ENCODE measurements at regions not wholly inside any gene's neighbourhood (a gene's known extent, or its start where the extent isn't known, plus 50 kb on each side); places are given as distances from the start of the nearest gene placed in this dataset.

- H3K4me3 ChIP-seq (ENCODE audit: low read length): no peak overlapping the region
- DNase-seq (ENCODE audit: low read depth): no peak
- TF ChIP-seq, protein P1, sequence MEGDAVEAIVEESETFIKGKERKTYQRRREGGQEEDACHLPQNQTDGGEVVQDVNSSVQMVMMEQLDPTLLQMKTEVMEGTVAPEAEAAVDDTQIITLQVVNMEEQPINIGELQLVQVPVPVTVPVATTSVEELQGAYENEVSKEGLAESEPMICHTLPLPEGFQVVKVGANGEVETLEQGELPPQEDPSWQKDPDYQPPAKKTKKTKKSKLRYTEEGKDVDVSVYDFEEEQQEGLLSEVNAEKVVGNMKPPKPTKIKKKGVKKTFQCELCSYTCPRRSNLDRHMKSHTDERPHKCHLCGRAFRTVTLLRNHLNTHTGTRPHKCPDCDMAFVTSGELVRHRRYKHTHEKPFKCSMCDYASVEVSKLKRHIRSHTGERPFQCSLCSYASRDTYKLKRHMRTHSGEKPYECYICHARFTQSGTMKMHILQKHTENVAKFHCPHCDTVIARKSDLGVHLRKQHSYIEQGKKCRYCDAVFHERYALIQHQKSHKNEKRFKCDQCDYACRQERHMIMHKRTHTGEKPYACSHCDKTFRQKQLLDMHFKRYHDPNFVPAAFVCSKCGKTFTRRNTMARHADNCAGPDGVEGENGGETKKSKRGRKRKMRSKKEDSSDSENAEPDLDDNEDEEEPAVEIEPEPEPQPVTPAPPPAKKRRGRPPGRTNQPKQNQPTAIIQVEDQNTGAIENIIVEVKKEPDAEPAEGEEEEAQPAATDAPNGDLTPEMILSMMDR (conservative IDR thresholded peaks at IDR 0.05; ENCODE audit: low read depth, low read length): no peak
Measured at GRCh38 chr10:20986049-20986448, 88.9 kb upstream of the NEBL start.

DNA sequence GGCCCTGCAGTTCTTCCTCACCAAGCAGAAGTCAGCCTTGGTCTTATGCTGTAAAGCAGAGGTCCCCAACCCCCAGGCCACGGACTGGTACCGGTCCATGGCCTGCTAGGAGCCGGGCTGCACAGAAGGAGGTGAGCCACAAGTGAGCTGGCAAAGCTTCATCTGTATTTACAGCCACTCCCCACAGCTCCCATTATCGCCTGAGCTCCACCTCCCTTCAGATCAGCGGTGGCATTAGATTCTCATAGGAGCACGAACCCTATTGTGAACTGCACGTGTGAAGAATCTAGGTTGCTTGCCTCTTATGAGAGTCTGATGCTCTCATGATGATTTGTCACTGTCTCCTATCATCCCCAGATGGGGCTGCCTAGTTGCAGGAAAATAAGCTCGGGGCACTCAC is 87.6 kb upstream of the NEBL start:
- TF ChIP-seq, protein P1 (conservative IDR thresholded peaks at IDR 0.05; ENCODE audit: low read depth, low read length): no peak
- no peak overlapping the region for H3K4me3 ChIP-seq (ENCODE audit: low read length)
- no peak for DNase-seq (ENCODE audit: low read depth)

DNA sequence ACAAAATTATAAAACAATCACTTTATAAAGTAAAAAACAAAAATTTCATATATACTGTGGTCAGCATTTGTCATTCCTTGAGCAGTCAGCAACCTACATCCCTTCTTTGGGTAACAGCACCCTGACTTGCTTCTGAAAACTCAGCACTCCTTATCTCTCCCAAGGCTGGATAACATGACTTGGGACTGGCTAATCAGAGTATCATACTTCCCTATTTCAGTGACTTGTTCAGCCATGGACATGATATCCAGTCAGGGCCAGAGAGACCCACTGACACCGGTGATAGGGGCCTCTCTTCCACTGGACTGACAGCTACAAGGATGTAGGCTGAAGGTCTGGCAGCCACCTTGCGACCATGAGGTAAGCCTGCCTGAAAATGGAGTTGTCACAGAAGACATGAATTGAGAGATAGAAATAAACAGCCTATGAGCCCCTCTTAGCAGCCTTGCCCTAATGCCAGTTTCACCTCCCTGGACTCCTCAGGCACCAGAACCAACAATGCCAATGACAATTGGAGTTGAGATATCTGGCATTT is 84.4 kb upstream of the NEBL start:
- no peak overlapping the region for H3K4me3 ChIP-seq (ENCODE audit: low read length)
- TF ChIP-seq, protein P1 (conservative IDR thresholded peaks at IDR 0.05; ENCODE audit: low read depth, low read length): no peak
- no peak for DNase-seq (ENCODE audit: low read depth)

DNA sequence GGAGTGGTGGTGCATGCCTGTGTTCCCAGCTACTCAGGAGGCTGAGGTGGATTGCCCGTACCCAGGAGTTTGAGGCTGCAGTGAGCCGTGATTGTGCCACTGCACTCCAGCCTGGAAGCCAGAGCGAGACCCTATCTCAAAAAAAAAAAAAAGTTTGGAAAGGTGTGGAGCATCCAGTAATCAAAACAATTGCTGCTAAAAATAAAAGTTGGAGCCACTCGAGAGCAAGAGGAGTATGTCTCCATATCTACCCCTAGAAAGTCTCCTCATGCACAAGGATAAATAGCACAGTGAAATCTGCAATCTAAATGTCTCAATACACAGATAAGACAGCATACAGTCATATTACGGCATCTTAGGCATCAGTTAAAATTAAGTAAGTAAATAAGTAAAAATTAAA is 81.5 kb upstream of the NEBL start:
- no peak for DNase-seq (ENCODE audit: low read depth)
- no peak overlapping the region for H3K4me3 ChIP-seq (ENCODE audit: low read length)
- TF ChIP-seq, protein P1 (conservative IDR thresholded peaks at IDR 0.05; ENCODE audit: low read depth, low read length): no peak

- TF ChIP-seq, protein P1 (conservative IDR thresholded peaks at IDR 0.05; ENCODE audit: low read depth, low read length): no peak
- DNase-seq (ENCODE audit: low read depth): no peak
Measured at GRCh38 chr10:20977300-20977699, 80.2 kb upstream of the NEBL start.

DNA sequence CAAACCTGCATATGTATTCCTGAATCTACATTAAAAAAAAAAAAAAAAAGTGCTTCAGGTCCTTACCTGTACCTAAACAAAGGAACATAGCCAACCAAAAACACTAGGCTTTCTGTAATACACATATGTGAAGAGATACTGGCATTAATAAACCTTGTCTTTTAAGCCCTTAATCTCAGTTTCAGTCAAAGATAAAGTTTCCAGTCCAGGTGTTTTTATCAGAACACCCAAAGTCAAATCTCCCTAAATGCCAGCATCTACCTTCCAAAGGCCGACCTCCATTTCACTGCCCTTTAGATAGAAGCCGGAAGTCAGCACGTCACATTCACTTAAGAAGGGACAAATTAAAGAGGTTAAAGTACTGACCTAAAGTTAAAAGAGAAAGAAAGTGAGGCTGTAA is 79.8 kb upstream of the NEBL start:
- no peak overlapping the region for H3K4me3 ChIP-seq (ENCODE audit: low read length)
- TF ChIP-seq, protein P1 (conservative IDR thresholded peaks at IDR 0.05; ENCODE audit: low read depth, low read length): no peak
- DNase-seq (ENCODE audit: low read depth): no peak

More at GRCh38 chr10:20977300-20977699, 80.2 kb upstream of the NEBL start:
- no peak overlapping the region for H3K4me3 ChIP-seq (ENCODE audit: low read length)

DNA sequence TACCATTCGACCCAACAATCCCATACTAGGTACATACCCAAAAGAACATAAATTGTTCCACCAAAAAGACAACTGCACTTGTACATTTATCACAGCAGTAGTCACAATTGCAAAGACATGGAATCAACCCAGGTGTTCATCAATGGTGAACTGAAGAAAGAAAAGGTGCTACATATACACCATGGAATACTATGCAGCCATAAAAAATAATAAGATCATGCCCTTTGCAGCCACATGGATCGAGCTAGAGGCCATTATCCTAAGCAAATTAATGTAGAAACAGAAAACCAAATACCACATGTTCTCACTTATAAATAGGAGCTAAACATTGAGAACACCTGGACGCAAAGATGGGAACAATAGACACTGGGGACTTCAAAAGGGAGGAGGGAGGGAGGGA is 79.3 kb upstream of the NEBL start:
- H3K4me3 ChIP-seq (ENCODE audit: low read length): no peak overlapping the region
- TF ChIP-seq, protein P1 (conservative IDR thresholded peaks at IDR 0.05; ENCODE audit: low read depth, low read length): no peak
- no peak for DNase-seq (ENCODE audit: low read depth)

All from retinal pigment epithelial cell (primary cell).